ENCODE measurements at regions not wholly inside any gene's neighbourhood (a gene's known extent, or its start where the extent isn't known, plus 50 kb on each side); places are given as distances from the start of the nearest gene placed in this dataset.

DNA sequence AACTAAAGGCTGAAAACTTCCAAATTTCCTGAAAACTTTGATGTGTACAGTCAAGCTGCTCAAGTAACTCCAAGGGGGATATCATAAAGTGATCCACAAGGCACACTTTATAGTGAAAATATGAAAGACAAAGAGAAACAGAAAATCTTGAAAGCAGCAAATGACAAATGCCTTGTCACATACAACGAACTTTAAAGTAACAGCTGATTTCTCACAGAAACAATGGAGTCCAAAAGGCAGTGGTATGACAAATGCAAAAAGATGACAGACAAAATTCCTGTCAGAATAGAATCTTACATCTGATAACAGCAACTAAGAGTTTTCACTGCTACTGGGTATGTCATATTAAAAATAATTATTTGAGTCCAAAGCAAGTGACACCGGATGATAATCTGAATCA is 1602.3 kb upstream of the PRR20A start:
- H3K14ac ChIP-seq (ENCODE audit: insufficient read length): no peak overlapping the region
- no peak overlapping the region for H2BK120ac ChIP-seq (replicated peaks; ENCODE audit: low read depth, low read length)
- H4K5ac ChIP-seq (ENCODE audit: insufficient read length, low read depth, low read length): no peak overlapping the region
- DNase-seq (ENCODE audit: low read depth in 1 of 2, low spot score in 2 of 2) (no peak), FAIRE-seq (no peak)
- ChIA-PET POLR2A (ENCODE audit: partially characterized antibody) (interaction anchor here (1.3 kb wide), 1 partner anchor 13 kb away, joined by 4 read pairs; no protein-coding TSS in a partner anchor), CTCF (ENCODE audit: partially characterized antibody) (no interaction called here)
- H3K79me1 ChIP-seq (ENCODE audit: low read depth, low read length): no peaks in the 10 kb centered on the region
- no peaks in the 10 kb centered on the region for H3K79me2 ChIP-seq (ENCODE audit: control insufficient read depth in 1 of 2, insufficient read depth in 2 of 2, low read length in 2 of 2)
- no peak overlapping the region for H3K27ac ChIP-seq (ENCODE audit: low read depth, low read length)
- H3K9ac ChIP-seq (replicated peaks in 1 of 4; ENCODE audit: extremely low read depth in 1 of 4, low read depth in 3 of 4, low read length in 3 of 4): no peak overlapping the region
- no peak overlapping the region for H2BK15ac ChIP-seq (ENCODE audit: low read length)
- no peak overlapping the region for H2AFZ ChIP-seq (ENCODE audit: low read length)
- H3K23ac ChIP-seq (ENCODE audit: insufficient read length): no peak overlapping the region
- no peak overlapping the region for H2BK5ac ChIP-seq (ENCODE audit: low read depth, low read length)
- no peaks in the 10 kb centered on the region for H3K4me1 ChIP-seq (replicated peaks in 1 of 4; ENCODE audit: control insufficient read depth in 3 of 4, insufficient read depth in 4 of 4, low read length in 3 of 4)
- no peaks in the 10 kb centered on the region for H4K20me1 ChIP-seq (replicated peaks in 1 of 2; ENCODE audit: control insufficient read depth in 1 of 2, insufficient read depth in 2 of 2, low read length in 2 of 2)
- 0 out of 4 replicates have a peak, but pooled peaks cover 0 to 7% of the 10 kb centered on the region in 2 experiments for H3K9me3 ChIP-seq (ENCODE audit: insufficient read depth in 2 of 2, low read depth in 1 of 2, low read length in 1 of 2)
- H3K4me3 ChIP-seq (ENCODE audit: extremely low read depth in 1 of 4, insufficient read depth in 2 of 4, low read depth in 3 of 4, low read length in 4 of 4): no peak overlapping the region
- H4K91ac ChIP-seq (replicated peaks; ENCODE audit: insufficient read length, low read length): no peak overlapping the region
- H3K23me2 ChIP-seq (ENCODE audit: low read depth, low read length): no peaks in the 10 kb centered on the region
- H3K36me3 ChIP-seq (ENCODE audit: control insufficient read depth in 2 of 4, insufficient read depth in 4 of 4, low read length in 3 of 4): no peaks in the 10 kb centered on the region; a peak in 1 of 8 replicates
- H3K4me2 ChIP-seq (ENCODE audit: insufficient read depth in 1 of 2, low read depth in 2 of 2, low read length in 2 of 2): no peak overlapping the region
- no peak overlapping the region for H2AK5ac ChIP-seq (ENCODE audit: low read depth, low read length)
- no peak overlapping the region for H2BK12ac ChIP-seq (ENCODE audit: low read depth, low read length)
- no peaks in the 10 kb centered on the region for H3K27me3 ChIP-seq (replicated peaks in 1 of 4; ENCODE audit: control insufficient read depth in 3 of 4, extremely low read depth in 1 of 4, insufficient read depth in 3 of 4, low read length in 3 of 4)
- H3K4ac ChIP-seq (replicated peaks; ENCODE audit: insufficient read length, low read depth, low read length): no peak overlapping the region
- H3K18ac ChIP-seq (ENCODE audit: extremely low read depth, low read length): no peak overlapping the region
- no peak overlapping the region for H2BK20ac ChIP-seq (ENCODE audit: low read length)
- no peak overlapping the region for H3K56ac ChIP-seq (replicated peaks; ENCODE audit: insufficient read length, low read depth, low read length)
- WGBS, 2 experiments (ENCODE audit: extremely low coverage in 1 of 2, insufficient coverage in 1 of 2, insufficient read length in 1 of 2, insufficient replicate concordance in 2 of 2, low coverage in 1 of 2, low lambda C conversion rate in 2 of 2, missing lambda C conversion rate in 1 of 2): 90% methylated on average over 2 of the region's 2 CpGs; no CpG with 5 or more reads in 1 of the 2 experiments
- no peak overlapping the region for H4K8ac ChIP-seq (ENCODE audit: extremely low read depth, insufficient read depth, low read length)
- TF ChIP-seq SP2 (IDR thresholded peaks at IDR 0.05; ENCODE audit: low read length) (no peak), POLR2A (IDR thresholded peaks at IDR 0.05; ENCODE audit: control extremely low read depth in 1 of 2, low read depth in 2 of 2, low read length in 2 of 2) (no peak), BRCA1 (IDR thresholded peaks at IDR 0.05; ENCODE audit: low read depth, low read length) (no peak), EZH2 (IDR thresholded peaks at IDR 0.05; ENCODE audit: low read depth, low read length, severe bottlenecking) (no peak), SP1 (IDR thresholded peaks at IDR 0.05; ENCODE audit: low read depth, low read length) (no peak), TBP (IDR thresholded peaks at IDR 0.05; ENCODE audit: low read depth, low read length) (no peak), ZNF274 (IDR thresholded peaks at IDR 0.05; ENCODE audit: borderline replicate concordance, extremely low read depth, low read length) (no peak), POLR2AphosphoS5 (IDR thresholded peaks at IDR 0.05; ENCODE audit: low read depth, low read length) (no peak), EGR1 (IDR thresholded peaks at IDR 0.05; ENCODE audit: borderline replicate concordance, low read depth, low read length) (no peak), E2F6 (IDR thresholded peaks at IDR 0.05) (no peak), JUND (IDR thresholded peaks at IDR 0.05; ENCODE audit: low read length) (no peak), ATF3 (IDR thresholded peaks at IDR 0.05; ENCODE audit: insufficient read depth, low read depth, low read length) (no peak), SIRT6 (IDR thresholded peaks at IDR 0.05; ENCODE audit: low read length) (no peak), SIN3A (conservative IDR thresholded peaks at IDR 0.05 in 1 of 2, IDR thresholded peaks at IDR 0.05 in 1 of 2; ENCODE audit: low read depth in 1 of 2, low read length in 2 of 2) (no peak), HDAC2 (IDR thresholded peaks at IDR 0.05; ENCODE audit: borderline replicate concordance in 1 of 2, low read depth in 2 of 2, low read length in 2 of 2) (no peak)

Data from H1 (cell line).